HG03103 (cell line): ENCODE measurements at regions not wholly inside any gene's neighbourhood (a gene's known extent, or its start where the extent isn't known, plus 50 kb on each side); places are given as distances from the start of the nearest gene placed in this dataset.
"Not testable (repeated sequence)": the region's sequence is repeated elsewhere in the genome, so short reads cannot be mapped to it uniquely, and the experiment has no call there.

ENCODE experiments used
- ATAC-seq: cut with Tn5 transposase; IDR thresholded peaks from one replicate; pipeline ENCODE4 v1.9.1; 2021; ENCODE audit warnings: low read depth; ENCODE audit not compliant: unreplicated experiment

DNA sequence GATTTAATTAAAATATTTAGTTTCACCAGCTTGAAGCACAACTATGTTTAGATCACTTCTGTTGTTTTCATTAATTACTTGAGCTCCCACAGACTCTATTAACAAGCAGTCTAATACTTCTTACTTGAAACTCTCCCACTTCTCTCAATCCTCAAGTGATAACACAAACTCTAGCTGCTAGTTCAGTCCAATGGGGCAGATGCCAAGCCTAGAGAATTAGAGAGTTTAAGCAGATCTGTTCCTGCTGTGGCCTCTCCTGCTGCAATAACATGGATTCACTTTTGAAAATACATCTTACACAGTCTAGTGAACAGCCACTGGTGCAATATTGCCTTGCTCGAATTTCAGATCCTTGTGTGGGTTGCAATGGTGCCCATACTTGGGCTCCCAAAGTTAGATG, 566.4 kb upstream of the SGO1 start:
- no peak for ATAC-seq

GRCh38 chr3:20751296-20751695, 565.3 kb upstream of the SGO1 start:
- ATAC-seq, result no peak

DNA sequence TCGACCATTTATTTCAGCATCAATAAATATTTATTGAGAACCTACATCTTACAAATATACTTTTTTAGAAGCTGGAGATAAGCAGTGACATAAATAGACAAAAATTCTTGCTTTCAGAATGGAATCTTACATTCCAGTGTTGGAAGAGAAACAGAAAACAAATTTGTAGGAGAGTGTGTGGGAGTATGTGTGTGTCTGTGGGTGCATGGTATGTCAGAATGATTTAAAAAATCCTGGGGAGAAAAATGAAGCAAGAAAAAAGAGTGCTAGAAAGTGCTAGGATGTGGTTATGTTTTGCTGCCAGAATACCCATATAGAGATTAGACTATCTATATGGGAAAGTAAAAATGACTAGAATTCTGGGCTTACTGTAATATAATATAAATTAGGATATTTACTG, 561.7 kb upstream of the SGO1 start:
- no peak for ATAC-seq

DNA sequence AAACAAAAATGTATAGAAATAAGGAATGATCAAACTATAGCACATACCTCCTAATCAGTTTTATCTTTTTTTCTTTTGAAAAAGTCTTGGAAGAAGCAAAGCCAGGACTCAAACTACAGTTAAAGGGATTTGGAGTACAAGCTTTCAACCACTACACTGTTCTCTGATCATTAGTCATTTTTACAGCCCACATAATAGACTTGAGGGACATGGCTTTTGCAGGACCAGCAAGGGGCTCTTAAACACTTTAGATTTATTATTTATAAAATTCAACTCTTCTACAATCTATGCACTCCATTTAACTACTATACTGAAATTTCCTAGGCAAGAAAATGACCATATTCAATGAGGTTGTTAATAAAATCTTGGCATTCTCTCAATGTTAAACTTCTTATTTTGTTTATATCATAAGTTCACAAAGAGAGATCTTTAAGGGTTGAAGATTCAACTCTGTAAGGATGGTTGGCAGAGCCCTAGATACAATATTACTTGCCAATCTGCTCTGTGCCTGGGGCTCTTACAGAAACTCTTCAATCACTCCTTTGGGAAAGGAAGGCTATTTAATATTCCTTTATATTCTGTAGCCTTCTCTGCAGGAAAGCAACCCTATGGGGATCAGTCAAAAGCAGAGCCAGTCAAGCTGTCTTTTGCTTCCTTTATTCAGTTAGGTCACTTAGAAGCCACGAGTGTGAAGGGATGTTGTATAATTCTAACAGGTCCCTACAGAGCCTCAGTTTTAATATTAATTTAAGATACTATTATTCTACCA, 557.7 kb upstream of the SGO1 start:
- no peak for ATAC-seq

- no peak for ATAC-seq
Observed at GRCh38 chr3:20742903-20743552, 557.0 kb upstream of the SGO1 start.

GRCh38 chr3:20741381-20741780, 555.4 kb upstream of the SGO1 start:
- ATAC-seq, result no peak

DNA sequence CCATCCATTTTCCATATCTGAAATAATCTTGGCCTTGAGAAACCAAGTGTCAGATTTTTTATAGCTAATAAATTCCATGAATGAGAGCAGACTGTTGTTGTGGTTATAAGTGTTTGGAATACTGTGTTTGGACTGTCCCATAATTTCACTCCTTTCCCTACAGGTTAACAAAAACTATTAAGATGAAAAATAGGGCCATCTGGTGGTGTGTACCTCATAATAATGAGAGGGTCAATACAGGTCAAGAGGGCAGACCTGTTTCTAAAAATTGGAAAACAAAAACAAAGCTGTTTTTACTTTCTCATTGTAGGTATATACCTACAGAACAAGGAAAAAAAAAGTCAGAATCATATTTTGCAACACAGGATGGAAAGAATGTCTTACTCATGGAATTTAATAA, 553.8 kb upstream of the SGO1 start:
- no peak for ATAC-seq

- no peak for ATAC-seq
Observed at GRCh38 chr3:20736287-20736852, 550.4 kb upstream of the SGO1 start.

- no peak for ATAC-seq
Observed at GRCh38 chr3:20729185-20729584, 543.2 kb upstream of the SGO1 start.

DNA sequence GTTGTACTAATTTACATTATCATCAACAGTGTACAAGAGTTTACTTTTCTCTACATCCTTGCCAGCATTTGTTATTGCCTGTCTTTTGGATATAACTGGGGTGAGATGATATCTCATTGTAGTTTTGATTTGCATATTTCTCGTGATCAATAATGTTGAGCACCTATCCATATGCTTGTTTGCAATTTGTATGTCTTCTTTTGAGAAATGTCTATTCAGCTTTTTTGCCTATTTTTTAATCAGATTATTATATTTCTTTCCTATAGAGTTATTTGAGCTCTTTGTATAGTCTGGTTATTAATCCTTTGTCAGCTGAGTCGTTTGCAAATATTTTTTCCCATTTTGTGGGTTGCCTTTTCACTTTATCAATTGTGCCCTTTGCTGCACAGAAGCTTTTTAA, 540.8 kb upstream of the SGO1 start:
- no peak for ATAC-seq

GRCh38 chr3:20724241-20724640, 538.2 kb upstream of the SGO1 start:
- no peak for ATAC-seq

DNA sequence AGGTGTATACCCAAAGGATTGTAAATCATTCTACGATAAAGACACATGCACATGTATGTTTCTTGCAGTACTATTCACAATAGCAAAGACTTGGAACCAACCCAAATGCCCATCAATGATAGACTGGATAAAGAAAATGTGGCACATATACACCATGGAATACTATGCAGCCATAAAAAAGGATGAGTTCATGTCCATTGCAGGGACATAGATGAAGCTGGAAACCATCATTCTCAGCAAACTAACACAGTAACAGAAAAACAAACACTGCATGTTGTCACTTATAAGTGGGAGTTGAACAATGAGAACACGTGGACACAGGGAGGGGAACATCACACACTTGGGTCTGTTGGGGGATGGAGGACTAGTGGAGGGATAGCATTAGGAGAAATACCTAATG, 530.4 kb upstream of the SGO1 start:
- ATAC-seq, result not testable (repeated sequence)

GRCh38 chr3:20701641-20702040, 515.6 kb upstream of the SGO1 start:
- ATAC-seq, result no peak

- ATAC-seq, result no peak
Observed at GRCh38 chr3:20700714-20701113, 514.7 kb upstream of the SGO1 start.

- ATAC-seq, result no peak
Observed at GRCh38 chr3:20698896-20699295, 512.9 kb upstream of the SGO1 start.

GRCh38 chr3:20696388-20697150, 510.6 kb upstream of the SGO1 start:
- no peak for ATAC-seq

DNA sequence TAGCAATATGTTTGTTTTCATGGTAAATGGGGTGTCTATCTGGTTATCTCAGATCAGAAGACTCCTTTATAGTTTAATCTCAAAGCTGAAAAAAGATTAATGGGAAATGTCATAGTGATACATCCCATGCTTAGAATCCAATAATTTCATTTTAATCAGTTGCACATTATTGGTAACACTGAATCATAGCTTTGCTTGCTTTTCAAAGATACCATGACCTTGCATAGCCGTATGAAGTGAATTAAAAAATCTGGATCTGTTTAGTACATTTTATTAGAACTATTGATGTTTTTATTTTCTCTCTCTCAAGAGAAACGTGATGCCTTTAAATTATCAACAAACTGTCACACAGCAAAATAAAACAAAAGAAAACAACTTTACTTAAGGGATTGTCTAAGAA, 506.7 kb upstream of the SGO1 start:
- no peak for ATAC-seq

GRCh38 chr3:20683910-20684309, 497.9 kb upstream of the SGO1 start:
- ATAC-seq, result no peak

GRCh38 chr3:20682573-20682972, 496.6 kb upstream of the SGO1 start:
- no peak for ATAC-seq

DNA sequence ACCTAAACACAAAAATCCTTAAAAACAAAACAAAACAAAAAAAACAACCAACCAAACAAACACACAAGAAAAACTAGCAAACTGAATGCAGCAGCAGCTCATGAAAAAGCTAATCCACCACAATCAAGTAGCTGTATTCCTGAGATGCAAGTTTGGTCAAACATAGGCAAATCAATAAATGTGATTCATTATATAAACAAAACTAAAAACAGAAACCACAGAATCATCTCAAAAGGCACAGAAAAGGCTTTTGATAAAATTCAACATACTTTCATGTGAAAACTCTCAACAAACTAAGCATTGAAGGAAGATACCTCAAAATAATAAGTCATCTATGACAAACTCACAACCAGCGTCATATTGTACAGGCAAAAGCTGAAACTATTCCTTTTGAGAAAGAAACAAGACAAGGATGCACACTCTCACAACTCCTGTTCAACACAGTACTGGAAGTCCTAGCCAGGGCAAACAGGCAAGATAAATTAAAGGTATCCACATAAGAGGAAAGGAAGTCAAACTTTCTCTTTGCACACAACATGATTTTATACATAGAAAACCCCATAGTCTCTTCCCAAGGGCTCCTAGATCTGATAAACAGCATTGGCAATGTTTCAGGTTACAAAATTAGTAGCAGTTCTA, 495.1 kb upstream of the SGO1 start:
- no peak for ATAC-seq

- no peak for ATAC-seq
Observed at GRCh38 chr3:20673866-20674265, 487.9 kb upstream of the SGO1 start.
